Amygdala (tissue), 56 donors: ENCODE measurements at regions not wholly inside any gene's neighbourhood (a gene's known extent, or its start where the extent isn't known, plus 50 kb on each side); places are given as distances from the start of the nearest gene placed in this dataset.
"Not testable (repeated sequence)": the region's sequence is repeated elsewhere in the genome, so short reads cannot be mapped to it uniquely, and the experiment has no call there.

Experiments
- DNase-seq, 56 donors: peaks; one replicate each; lab custom pipeline; 2025; lab: John Stamatoyannopoulos, UW

GRCh38 chr1:76687307-76688175 lies 179.7 kb upstream of the ST6GALNAC5 start:
- no peak for DNase-seq

- DNase-seq: no peak
These were observed 176.5 kb upstream of the ST6GALNAC5 start for GRCh38 chr1:76690766-76691165.

- no peak for DNase-seq
These were observed 171.7 kb upstream of the ST6GALNAC5 start for GRCh38 chr1:76695535-76695934.

- no peak for DNase-seq
These were observed 169.9 kb upstream of the ST6GALNAC5 start for GRCh38 chr1:76697361-76697760.

- DNase-seq: not testable (repeated sequence)
These were observed 167.6 kb upstream of the ST6GALNAC5 start for GRCh38 chr1:76699646-76700045.

GRCh38 chr1:76700200-76700599 lies 167.1 kb upstream of the ST6GALNAC5 start:
- DNase-seq: not testable (repeated sequence)

- no peak for DNase-seq
These were observed 161.7 kb upstream of the ST6GALNAC5 start for GRCh38 chr1:76705560-76705959.

GRCh38 chr1:76713535-76713934 lies 153.7 kb upstream of the ST6GALNAC5 start:
- no peak for DNase-seq

- DNase-seq: no peak
These were observed 151.8 kb upstream of the ST6GALNAC5 start for GRCh38 chr1:76715474-76715873.

- no peak for DNase-seq
These were observed 143.3 kb upstream of the ST6GALNAC5 start for GRCh38 chr1:76723949-76724348.

- no peak for DNase-seq
These were observed 142.5 kb upstream of the ST6GALNAC5 start for GRCh38 chr1:76724816-76725215.

- peak in 1 of 56 donors; percentile 5 for DNase-seq
These were observed 141.2 kb upstream of the ST6GALNAC5 start for GRCh38 chr1:76725864-76726619.

- peak in 1 of 56 donors; percentile 0 for DNase-seq
These were observed 139.8 kb upstream of the ST6GALNAC5 start for GRCh38 chr1:76727520-76727919.

- no peak for DNase-seq
These were observed 138.1 kb upstream of the ST6GALNAC5 start for GRCh38 chr1:76729142-76729541.

- no peak for DNase-seq
These were observed 137.3 kb upstream of the ST6GALNAC5 start for GRCh38 chr1:76730027-76730426.

- DNase-seq: not testable (repeated sequence)
These were observed 128.9 kb upstream of the ST6GALNAC5 start for GRCh38 chr1:76738355-76738754.

- DNase-seq: not testable (repeated sequence)
These were observed 126.3 kb upstream of the ST6GALNAC5 start for GRCh38 chr1:76740956-76741355.

GRCh38 chr1:76744989-76745388 lies 122.3 kb upstream of the ST6GALNAC5 start:
- DNase-seq: no peak

GRCh38 chr1:76746206-76746605 lies 121.1 kb upstream of the ST6GALNAC5 start:
- no peak for DNase-seq

- no peak for DNase-seq
These were observed 112.5 kb upstream of the ST6GALNAC5 start for GRCh38 chr1:76754730-76755129.

- no peak for DNase-seq
These were observed 108.0 kb upstream of the ST6GALNAC5 start for GRCh38 chr1:76759171-76759860.
